Fibroblast of lung (primary cell): ENCODE measurements at regions not wholly inside any gene's neighbourhood (a gene's known extent, or its start where the extent isn't known, plus 50 kb on each side); places are given as distances from the start of the nearest gene placed in this dataset.
A peak's percentile ranks its signal among the peaks of the same experiment; 100 is the strongest.

Experiments
- DNase-seq, 2 donors: peaks; one replicate each; pipeline versions ENCODE4 v3.0.0 to v3.0.0-alpha.2; 2010; ENCODE audit warnings: low read depth in 2 of 2
- H2AFZ ChIP-seq: 2 replicates; pipeline ENCODE4 v1.5.1; 2012; ENCODE audit warnings: low read length, control low read depth, inconsistent platforms
- H3K27ac ChIP-seq: 2 replicates; pipeline ENCODE4 v1.5.1; 2011; ENCODE audit warnings: low read length, control low read depth; ENCODE audit not compliant: insufficient read depth
- H3K27me3 ChIP-seq: 2 replicates; pipeline ENCODE4 v1.5.1; 2011; ENCODE audit warnings: mild to moderate bottlenecking, low read length; ENCODE audit not compliant: control insufficient read depth, insufficient read depth
- H3K36me3 ChIP-seq: 2 replicates; pipeline ENCODE4 v1.5.1; 2011; ENCODE audit warnings: low read length; ENCODE audit not compliant: control insufficient read depth, insufficient read depth
- H3K4me1 ChIP-seq: 2 replicates; pipeline ENCODE4 v1.5.1; 2011; ENCODE audit warnings: low read length; ENCODE audit not compliant: control insufficient read depth, insufficient read depth; ENCODE audit errors: extremely low read depth
- H3K4me2 ChIP-seq: 2 replicates; pipeline ENCODE4 v1.5.1; 2011; ENCODE audit warnings: low read length, control low read depth; ENCODE audit not compliant: insufficient read depth; ENCODE audit errors: extremely low read depth
- H3K4me3 ChIP-seq, 4 experiments: fragments of 200-600 bp in 1 of 4; sonication (generic) in 1 of 4; replicated peaks in 1 of 4; 2 replicates each; pipeline ENCODE4 v1.5.1; 2011 to 2016; ENCODE audit warnings: low read length in 4 of 4, low read depth in 3 of 4, mild to moderate bottlenecking in 3 of 4, control low read depth in 2 of 4, inconsistent platforms in 1 of 4, mixed read lengths in 1 of 4; ENCODE audit not compliant: insufficient read depth in 1 of 4; ENCODE audit errors: control extremely low read depth in 1 of 4
- H3K79me2 ChIP-seq: 2 replicates; pipeline ENCODE4 v1.5.1; 2012; ENCODE audit warnings: mild to moderate bottlenecking, low read length, inconsistent platforms; ENCODE audit not compliant: control insufficient read depth, insufficient read depth
- H3K9ac ChIP-seq: 2 replicates; pipeline ENCODE4 v1.5.1; 2011; ENCODE audit warnings: mild to moderate bottlenecking, low read length, control low read depth; ENCODE audit not compliant: insufficient read depth
- H3K9me3 ChIP-seq: 2 replicates; pipeline ENCODE4 v1.5.1; 2012; ENCODE audit warnings: low read depth, low read length; ENCODE audit not compliant: control insufficient read depth, insufficient read depth
- H4K20me1 ChIP-seq: 2 replicates; pipeline ENCODE4 v1.5.1; 2011; ENCODE audit warnings: low read length; ENCODE audit not compliant: control insufficient read depth, insufficient read depth; ENCODE audit errors: extremely low read depth
- EZH2 ChIP-seq: IDR thresholded peaks from 2 replicates; pipeline ENCODE4 v1.5.1; 2012; ENCODE audit warnings: low read length, control low read depth, mild to moderate bottlenecking; ENCODE audit errors: missing control alignments
- TF ChIP-seq, protein P1 (sequence below), 2 donors: IDR thresholded peaks in 1 of 2; conservative IDR thresholded peaks in 1 of 2; 1 replicate in 1 of 2; 2 replicates in 1 of 2; pipeline ENCODE4 v1.5.1; 2011 to 2012; ENCODE audit warnings: low read length in 2 of 2, control low read depth in 1 of 2, inconsistent platforms in 1 of 2, low read depth in 1 of 2, mild to moderate bottlenecking in 1 of 2

DNA sequence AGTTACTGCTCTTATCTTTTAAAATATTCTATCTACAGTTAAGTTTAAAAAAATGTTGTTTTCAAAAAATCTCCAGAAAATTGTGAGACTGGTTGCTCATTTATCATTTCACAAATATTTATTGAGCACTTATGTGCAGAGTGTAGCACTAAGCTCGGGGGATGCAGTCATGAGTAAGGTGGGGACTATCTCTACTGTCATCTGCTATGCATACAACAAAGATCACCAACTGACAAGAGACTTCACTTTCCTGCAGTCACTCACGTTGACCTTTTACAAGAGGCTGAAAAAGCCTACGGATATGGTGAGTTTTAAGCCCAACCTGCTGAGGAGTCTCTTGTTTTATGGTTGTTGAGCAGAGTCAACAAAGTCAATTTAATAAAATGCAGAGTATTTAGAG, 392.5 kb downstream of the KLF12 start:
- no peak overlapping the region for H2AFZ ChIP-seq

DNA sequence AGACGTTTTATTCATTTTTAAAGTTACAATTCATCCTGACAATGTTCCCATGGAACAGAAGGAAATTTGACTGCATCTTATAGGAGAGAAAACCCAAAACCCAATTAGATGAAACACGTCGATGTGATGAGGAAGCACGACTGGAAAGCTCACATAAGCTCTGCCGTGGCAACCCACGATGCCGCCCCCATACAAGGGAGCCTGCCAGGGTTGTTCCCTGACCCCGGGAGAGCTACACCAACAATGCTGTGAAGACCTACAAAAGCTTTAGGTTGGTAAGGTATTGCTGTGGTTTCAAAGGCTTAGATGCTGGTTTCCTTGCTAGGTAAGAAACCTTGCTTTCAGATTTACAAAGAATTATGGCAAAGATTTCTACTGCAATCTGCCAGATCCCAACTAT, 393.1 kb downstream of the KLF12 start:
- no peaks in the 10 kb centered on the region for H3K36me3 ChIP-seq
- H3K27ac ChIP-seq, result no peak overlapping the region
- H3K27me3 ChIP-seq, result no peaks in the 10 kb centered on the region
- H3K4me1 ChIP-seq, result no peaks in the 10 kb centered on the region
- no peak overlapping the region for H3K9ac ChIP-seq
- no peaks in the 10 kb centered on the region for H3K9me3 ChIP-seq
- H3K79me2 ChIP-seq, result no peaks in the 10 kb centered on the region
- peak in 1 of 2 donors; percentile 10 for DNase-seq
- peak overlapping the region; percentile 33 for H3K4me2 ChIP-seq
- peak overlapping the region in 1 of 4 experiments; percentile 31 for H3K4me3 ChIP-seq
- no peak overlapping the region for H2AFZ ChIP-seq
- H4K20me1 ChIP-seq, result no peaks in the 10 kb centered on the region
- no peak for TF ChIP-seq EZH2
- TF ChIP-seq, protein P1, sequence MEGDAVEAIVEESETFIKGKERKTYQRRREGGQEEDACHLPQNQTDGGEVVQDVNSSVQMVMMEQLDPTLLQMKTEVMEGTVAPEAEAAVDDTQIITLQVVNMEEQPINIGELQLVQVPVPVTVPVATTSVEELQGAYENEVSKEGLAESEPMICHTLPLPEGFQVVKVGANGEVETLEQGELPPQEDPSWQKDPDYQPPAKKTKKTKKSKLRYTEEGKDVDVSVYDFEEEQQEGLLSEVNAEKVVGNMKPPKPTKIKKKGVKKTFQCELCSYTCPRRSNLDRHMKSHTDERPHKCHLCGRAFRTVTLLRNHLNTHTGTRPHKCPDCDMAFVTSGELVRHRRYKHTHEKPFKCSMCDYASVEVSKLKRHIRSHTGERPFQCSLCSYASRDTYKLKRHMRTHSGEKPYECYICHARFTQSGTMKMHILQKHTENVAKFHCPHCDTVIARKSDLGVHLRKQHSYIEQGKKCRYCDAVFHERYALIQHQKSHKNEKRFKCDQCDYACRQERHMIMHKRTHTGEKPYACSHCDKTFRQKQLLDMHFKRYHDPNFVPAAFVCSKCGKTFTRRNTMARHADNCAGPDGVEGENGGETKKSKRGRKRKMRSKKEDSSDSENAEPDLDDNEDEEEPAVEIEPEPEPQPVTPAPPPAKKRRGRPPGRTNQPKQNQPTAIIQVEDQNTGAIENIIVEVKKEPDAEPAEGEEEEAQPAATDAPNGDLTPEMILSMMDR (conservative IDR thresholded peaks at IDR 0.05 in 1 of 2, IDR thresholded peaks at IDR 0.05 in 1 of 2; ENCODE audit: low read depth in 1 of 2, low read length in 2 of 2), result no peak

More for the DNA sequence above, 392.5 kb downstream of the KLF12 start:
- no peaks in the 10 kb centered on the region for H3K79me2 ChIP-seq
- no peak for TF ChIP-seq EZH2
- TF ChIP-seq, protein P1 (conservative IDR thresholded peaks at IDR 0.05 in 1 of 2, IDR thresholded peaks at IDR 0.05 in 1 of 2; ENCODE audit: low read depth in 1 of 2, low read length in 2 of 2), result no peak
- H3K4me3 ChIP-seq, result no peak overlapping the region
- no peak overlapping the region for H3K27ac ChIP-seq
- no peaks in the 10 kb centered on the region for H4K20me1 ChIP-seq
- H3K4me2 ChIP-seq, result no peak overlapping the region
- DNase-seq, result no peak
- no peaks in the 10 kb centered on the region for H3K36me3 ChIP-seq
- no peaks in the 10 kb centered on the region for H3K27me3 ChIP-seq
- no peaks in the 10 kb centered on the region for H3K4me1 ChIP-seq
- no peak overlapping the region for H3K9ac ChIP-seq
- H3K9me3 ChIP-seq, result no peaks in the 10 kb centered on the region

DNA sequence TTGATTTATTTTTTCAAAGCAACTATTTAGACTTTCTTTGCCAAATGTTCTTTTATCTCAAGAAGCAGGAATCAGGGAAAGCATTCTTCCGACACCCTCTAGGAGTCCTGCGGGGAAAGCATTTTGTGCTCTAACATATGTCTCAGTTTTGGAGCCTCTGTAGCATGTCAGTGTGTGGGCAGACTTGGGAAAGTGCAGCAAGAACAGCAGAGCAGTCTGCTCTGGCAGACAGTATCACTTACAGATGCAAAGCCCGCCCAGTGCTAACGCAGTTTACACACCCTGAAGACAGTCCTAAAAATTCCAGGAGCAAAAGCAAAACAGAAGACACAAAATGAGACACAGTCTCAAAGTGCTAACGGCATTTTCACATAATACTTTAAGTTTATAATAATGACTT, 393.5 kb downstream of the KLF12 start:
- Histone ChIP-seq H3K4me1 (no peaks in the 10 kb centered on the region), H3K36me3 (no peaks in the 10 kb centered on the region), H3K9ac (no peak overlapping the region), H2AFZ (no peak overlapping the region), H3K4me2 (peak overlapping the region; percentile 33), H3K79me2 (no peaks in the 10 kb centered on the region), H3K4me3 (peak overlapping the region in 1 of 4 experiments; percentile 31), H4K20me1 (no peaks in the 10 kb centered on the region), H3K27ac (no peak overlapping the region), H3K9me3 (no peaks in the 10 kb centered on the region), H3K27me3 (no peaks in the 10 kb centered on the region)
- no peak for TF ChIP-seq EZH2
- TF ChIP-seq, protein P1 (conservative IDR thresholded peaks at IDR 0.05 in 1 of 2, IDR thresholded peaks at IDR 0.05 in 1 of 2; ENCODE audit: low read depth in 1 of 2, low read length in 2 of 2), result no peak
- DNase-seq, result peak in 1 of 2 donors; percentile 6
